MM.1S (cell line): ENCODE measurements at regions not wholly inside any gene's neighbourhood (a gene's known extent, or its start where the extent isn't known, plus 50 kb on each side); places are given as distances from the start of the nearest gene placed in this dataset.

ENCODE experiments used
- DNase-seq: peaks from one replicate; pipeline ENCODE4 v3.0.0-alpha.2; 2015
- H2AFZ ChIP-seq: fragments of 300-600 bp; sonication (generic); 2 replicates; pipeline ENCODE4 v1.6.0; 2016; ENCODE audit warnings: antibody characterized with exemption, low read length
- H3F3A ChIP-seq: fragments of 300-600 bp; sonication (generic); 2 replicates; pipeline ENCODE4 v1.6.1; 2016; ENCODE audit warnings: mild to moderate bottlenecking, antibody characterized with exemption, low read length, moderate library complexity, mixed read lengths; ENCODE audit not compliant: insufficient read depth
- H3K27ac ChIP-seq: fragments of 300-600 bp; sonication (generic); 2 replicates; pipeline ENCODE4 v1.5.1; 2016; ENCODE audit warnings: mild to moderate bottlenecking, low read length
- H3K27me3 ChIP-seq: fragments of 300-600 bp; sonication (generic); replicated peaks from 2 replicates; pipeline ENCODE4 v1.6.0; 2016; ENCODE audit warnings: low read length; ENCODE audit not compliant: insufficient read depth
- H3K36me3 ChIP-seq: fragments of 300-600 bp; sonication (generic); replicated peaks from 2 replicates; pipeline ENCODE4 v1.6.1; 2016; ENCODE audit warnings: mild to moderate bottlenecking, low read length, mixed read lengths; ENCODE audit not compliant: insufficient read depth
- H3K4me1 ChIP-seq: fragments of 300-600 bp; sonication (generic); 2 replicates; pipeline ENCODE4 v1.6.1; 2016; ENCODE audit warnings: low read length, mixed read lengths
- H3K4me2 ChIP-seq: fragments of 300-600 bp; sonication (generic); 2 replicates; pipeline ENCODE4 v1.6.0; 2016; ENCODE audit warnings: low read depth, low read length
- H3K4me3 ChIP-seq: fragments of 300-600 bp; sonication (generic); 2 replicates; pipeline ENCODE4 v1.5.1; 2016; ENCODE audit warnings: low read length, mixed read lengths
- H3K79me2 ChIP-seq: fragments of 300-600 bp; sonication (generic); 2 replicates; pipeline ENCODE4 v1.6.1; 2016; ENCODE audit warnings: mixed run types, low read length, mixed read lengths
- H3K9ac ChIP-seq: fragments of 300-600 bp; sonication (generic); 2 replicates; pipeline ENCODE4 v1.6.1; 2016; ENCODE audit warnings: low read length, mixed read lengths
- H3K9me2 ChIP-seq: fragments of 300-600 bp; sonication (generic); replicated peaks from 2 replicates; pipeline ENCODE4 v1.6.1; 2016; ENCODE audit warnings: mild to moderate bottlenecking, low read length, mixed read lengths; ENCODE audit not compliant: insufficient read depth
- H3K9me3 ChIP-seq: fragments of 300-600 bp; sonication (generic); replicated peaks from 2 replicates; pipeline ENCODE4 v1.6.1; 2016; ENCODE audit warnings: mild to moderate bottlenecking, low read length, mixed read lengths; ENCODE audit not compliant: insufficient read depth
- H4K20me1 ChIP-seq: fragments of 300-600 bp; sonication (generic); 2 replicates; pipeline ENCODE4 v1.6.1; 2016; ENCODE audit warnings: mild to moderate bottlenecking, low read length, moderate library complexity, mixed read lengths; ENCODE audit not compliant: insufficient read depth
- EZH2 ChIP-seq: fragments of 300-600 bp; sonication (generic); optimal IDR thresholded peaks from 2 replicates; pipeline ENCODE3; 2017; ENCODE audit warnings: low read depth, mild to moderate bottlenecking, antibody characterized with exemption, low read length, mixed read lengths
- EZH2phosphoT487 ChIP-seq: fragments of 300-600 bp; sonication (generic); IDR thresholded peaks from 2 replicates; pipeline ENCODE4 v1.6.1; 2018; ENCODE audit warnings: antibody characterized with exemption, low read length
- TF ChIP-seq, protein P1 (sequence below): fragments of 300-600 bp; sonication (generic); IDR thresholded peaks from 2 replicates; pipeline ENCODE4 v1.5.1; 2016; ENCODE audit warnings: antibody characterized with exemption, low read length, mixed read lengths

DNA sequence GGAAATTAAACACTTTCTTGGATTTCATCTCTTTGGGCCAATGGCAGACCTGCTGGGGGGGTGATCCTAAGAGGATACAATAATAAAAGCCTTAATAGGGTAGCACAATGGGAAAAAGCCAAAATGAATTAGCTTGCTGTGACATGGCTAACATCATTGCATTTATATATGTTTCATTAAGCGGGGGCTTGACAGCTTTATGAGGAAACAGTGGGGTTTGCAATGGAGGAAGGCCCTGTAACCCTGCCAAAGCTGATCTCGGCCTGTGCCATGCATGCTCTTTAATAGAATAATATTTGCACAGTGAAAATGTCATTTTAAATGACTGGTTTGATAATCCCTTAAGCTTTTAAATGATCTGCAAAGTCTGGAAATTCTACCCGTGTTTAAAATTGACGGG lies 291.5 kb downstream of the SLC4A3 start:
- no peak overlapping the region for H3K4me3 ChIP-seq
- H3K27ac ChIP-seq, result no peak overlapping the region
- no peaks in the 10 kb centered on the region for H3F3A ChIP-seq
- TF ChIP-seq, protein P1, sequence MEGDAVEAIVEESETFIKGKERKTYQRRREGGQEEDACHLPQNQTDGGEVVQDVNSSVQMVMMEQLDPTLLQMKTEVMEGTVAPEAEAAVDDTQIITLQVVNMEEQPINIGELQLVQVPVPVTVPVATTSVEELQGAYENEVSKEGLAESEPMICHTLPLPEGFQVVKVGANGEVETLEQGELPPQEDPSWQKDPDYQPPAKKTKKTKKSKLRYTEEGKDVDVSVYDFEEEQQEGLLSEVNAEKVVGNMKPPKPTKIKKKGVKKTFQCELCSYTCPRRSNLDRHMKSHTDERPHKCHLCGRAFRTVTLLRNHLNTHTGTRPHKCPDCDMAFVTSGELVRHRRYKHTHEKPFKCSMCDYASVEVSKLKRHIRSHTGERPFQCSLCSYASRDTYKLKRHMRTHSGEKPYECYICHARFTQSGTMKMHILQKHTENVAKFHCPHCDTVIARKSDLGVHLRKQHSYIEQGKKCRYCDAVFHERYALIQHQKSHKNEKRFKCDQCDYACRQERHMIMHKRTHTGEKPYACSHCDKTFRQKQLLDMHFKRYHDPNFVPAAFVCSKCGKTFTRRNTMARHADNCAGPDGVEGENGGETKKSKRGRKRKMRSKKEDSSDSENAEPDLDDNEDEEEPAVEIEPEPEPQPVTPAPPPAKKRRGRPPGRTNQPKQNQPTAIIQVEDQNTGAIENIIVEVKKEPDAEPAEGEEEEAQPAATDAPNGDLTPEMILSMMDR, result no peak
- TF ChIP-seq EZH2 (no peak), EZH2phosphoT487 (no peak)
- H3K79me2 ChIP-seq, result no peaks in the 10 kb centered on the region
- no peak overlapping the region for H3K9ac ChIP-seq
- no peaks in the 10 kb centered on the region for H4K20me1 ChIP-seq
- no peaks in the 10 kb centered on the region for H3K4me1 ChIP-seq
- H3K9me3 ChIP-seq, result no peaks in the 10 kb centered on the region
- no peaks in the 10 kb centered on the region for H3K36me3 ChIP-seq
- H3K9me2 ChIP-seq, result no peaks in the 10 kb centered on the region
- no peak overlapping the region for H2AFZ ChIP-seq
- DNase-seq, result no peak
- no peaks in the 10 kb centered on the region for H3K27me3 ChIP-seq
- H3K4me2 ChIP-seq, result no peak overlapping the region

DNA sequence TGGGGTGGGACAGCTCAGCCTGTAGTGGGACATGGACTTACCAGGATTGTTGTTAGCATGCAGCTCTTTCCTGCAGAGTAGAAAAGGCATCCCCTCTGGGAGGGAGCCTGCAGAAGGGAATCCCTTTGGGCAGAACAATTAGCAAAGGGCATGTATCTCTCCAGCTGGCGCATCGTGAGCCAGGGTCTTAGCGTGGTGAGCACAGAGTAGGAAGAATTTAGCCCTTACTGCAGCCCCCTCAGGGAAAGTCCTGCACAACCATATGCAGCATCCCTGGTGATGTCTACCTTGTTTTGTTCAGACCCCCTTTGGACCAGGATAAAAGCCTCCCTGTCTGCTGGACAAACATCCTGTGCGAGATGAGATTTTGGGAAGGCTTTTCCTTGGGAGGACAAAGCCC lies 292.1 kb downstream of the SLC4A3 start:
- no peaks in the 10 kb centered on the region for H3K27me3 ChIP-seq
- H3K36me3 ChIP-seq, result no peaks in the 10 kb centered on the region
- TF ChIP-seq, protein P1, result no peak
- TF ChIP-seq EZH2phosphoT487 (no peak), EZH2 (no peak)
- no peak overlapping the region for H3K9ac ChIP-seq
- DNase-seq, result no peak
- no peaks in the 10 kb centered on the region for H3K9me3 ChIP-seq
- H2AFZ ChIP-seq, result no peak overlapping the region
- H4K20me1 ChIP-seq, result no peaks in the 10 kb centered on the region
- H3K4me1 ChIP-seq, result no peaks in the 10 kb centered on the region
- H3K4me2 ChIP-seq, result no peak overlapping the region
- H3K4me3 ChIP-seq, result no peak overlapping the region
- no peaks in the 10 kb centered on the region for H3K9me2 ChIP-seq
- no peaks in the 10 kb centered on the region for H3F3A ChIP-seq
- H3K79me2 ChIP-seq, result no peaks in the 10 kb centered on the region
- H3K27ac ChIP-seq, result no peak overlapping the region

DNA sequence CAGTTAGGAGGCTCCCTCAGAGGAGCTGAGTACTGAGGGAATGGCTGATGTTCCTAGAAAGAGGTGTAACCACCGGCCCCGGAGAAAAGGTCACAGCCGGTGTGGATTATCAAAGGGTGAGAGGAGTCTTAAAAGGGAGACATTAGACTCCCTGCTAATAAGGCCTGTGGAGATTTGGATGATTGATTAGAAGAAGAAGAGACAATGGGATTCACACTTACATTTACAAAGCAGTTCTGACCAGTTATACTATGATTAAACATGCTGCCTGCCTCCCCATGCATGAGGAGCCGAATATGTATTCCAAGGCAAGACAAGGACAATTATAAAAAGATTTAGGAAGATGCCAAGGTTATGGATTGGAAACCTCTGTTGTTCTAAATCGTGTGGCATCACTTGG lies 302.4 kb downstream of the SLC4A3 start:
- TF ChIP-seq EZH2 (no peak), EZH2phosphoT487 (no peak)
- TF ChIP-seq, protein P1, result no peak
- H3K36me3 ChIP-seq, result no peaks in the 10 kb centered on the region
- no peak for DNase-seq
- no peaks in the 10 kb centered on the region for H3K27me3 ChIP-seq
- H4K20me1 ChIP-seq, result no peaks in the 10 kb centered on the region
- H3K4me2 ChIP-seq, result no peak overlapping the region
- no peaks in the 10 kb centered on the region for H3F3A ChIP-seq
- H3K79me2 ChIP-seq, result no peaks in the 10 kb centered on the region
- H3K27ac ChIP-seq, result no peak overlapping the region
- H3K4me1 ChIP-seq, result no peaks in the 10 kb centered on the region
- H3K9me2 ChIP-seq, result no peaks in the 10 kb centered on the region
- H3K9ac ChIP-seq, result no peak overlapping the region
- H3K9me3 ChIP-seq, result no peaks in the 10 kb centered on the region
- H3K4me3 ChIP-seq, result no peak overlapping the region
- no peak overlapping the region for H2AFZ ChIP-seq
